HG03280 (cell line): ENCODE measurements at regions not wholly inside any gene's neighbourhood (a gene's known extent, or its start where the extent isn't known, plus 50 kb on each side); places are given as distances from the start of the nearest gene placed in this dataset.
"Not testable (repeated sequence)": the region's sequence is repeated elsewhere in the genome, so short reads cannot be mapped to it uniquely, and the experiment has no call there.

Experiments
- ATAC-seq: cut with Tn5 transposase; IDR thresholded peaks from one replicate; pipeline ENCODE4 v1.9.1; 2021; ENCODE audit warnings: mild to moderate bottlenecking, moderate library complexity; ENCODE audit not compliant: unreplicated experiment

DNA sequence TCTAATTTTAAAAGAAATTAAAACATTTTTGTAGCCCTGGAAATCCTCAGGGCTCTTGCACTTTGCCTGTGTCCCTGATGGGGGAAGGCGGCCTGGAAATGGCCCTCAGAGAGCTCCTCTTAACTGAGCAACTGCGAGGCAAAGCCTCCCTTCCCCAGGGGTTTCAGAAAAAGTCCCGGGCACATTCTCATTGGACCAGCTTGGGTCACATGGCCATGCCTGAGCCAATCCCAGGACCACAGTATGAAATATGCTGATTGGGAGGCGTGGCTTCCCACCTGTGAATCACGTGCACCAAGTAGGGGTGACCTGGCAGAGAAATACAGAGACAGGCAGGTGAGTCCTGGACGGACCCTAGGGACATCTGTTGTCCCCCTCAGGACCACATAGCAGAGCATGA lies 90.4 kb upstream of the SFSWAP start:
- ATAC-seq = no peak

GRCh38 chr12:131620946-131621681 lies 89.8 kb upstream of the SFSWAP start:
- no peak for ATAC-seq

DNA sequence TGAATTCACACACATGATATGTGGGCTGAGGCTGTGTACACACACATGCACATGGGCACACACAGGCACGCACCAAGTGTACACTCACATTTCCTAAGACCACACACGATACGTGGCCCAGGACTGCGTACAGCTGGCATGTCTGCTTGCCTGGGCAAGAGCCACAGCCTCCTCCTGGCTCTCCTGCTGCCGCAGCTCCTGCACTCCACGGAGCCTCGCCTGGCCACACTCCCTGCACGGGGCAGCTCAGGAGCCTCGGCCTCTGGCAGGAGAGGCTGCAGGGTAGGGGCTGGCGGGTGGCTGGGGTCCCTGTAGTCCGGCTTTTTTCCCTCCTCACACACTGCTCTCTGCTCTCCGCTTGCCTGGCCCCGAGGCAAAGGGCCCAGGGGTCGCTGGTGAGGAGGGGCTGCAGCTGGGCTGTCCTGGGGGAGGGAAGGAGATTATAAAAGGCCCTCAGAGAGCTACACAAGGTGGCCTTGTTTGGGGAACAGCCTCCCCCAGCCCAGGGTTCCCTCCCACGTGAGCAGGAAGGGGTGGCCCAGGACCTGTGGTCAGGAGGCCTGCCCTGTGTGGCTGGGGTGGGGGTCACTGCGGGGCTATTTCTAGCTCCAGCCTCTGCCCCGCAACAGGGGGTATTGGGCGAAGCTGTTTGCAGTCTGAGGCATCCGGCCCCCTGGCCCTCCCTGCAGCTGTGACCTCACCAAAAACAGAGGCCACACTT lies 89.0 kb upstream of the SFSWAP start:
- no peak for ATAC-seq

DNA sequence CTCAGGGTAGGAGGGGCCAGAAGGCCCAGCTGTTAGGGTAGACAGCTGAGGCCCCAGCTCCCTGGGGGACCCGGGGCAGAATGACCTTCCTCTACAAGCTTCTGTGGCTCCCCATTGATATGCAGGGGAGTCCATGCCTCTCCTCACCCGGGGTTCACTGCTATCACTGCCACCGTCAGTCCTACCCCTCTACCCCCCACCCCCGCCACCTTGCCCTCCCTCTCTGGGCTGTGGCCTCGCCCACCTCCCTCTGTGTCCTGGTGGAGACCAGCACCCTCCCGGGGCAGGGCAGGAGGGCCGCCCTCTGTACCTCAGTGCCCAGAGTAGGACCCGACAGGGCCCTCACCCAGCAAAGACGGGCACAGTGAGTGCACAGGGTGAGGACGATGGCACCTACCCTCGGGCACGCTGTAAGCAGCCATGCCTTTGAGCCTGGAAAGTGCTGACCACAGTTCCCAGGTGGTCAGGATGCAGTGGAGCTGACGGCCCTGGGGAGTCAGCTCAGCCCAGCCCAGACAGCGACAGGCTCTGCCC lies 88.4 kb upstream of the SFSWAP start:
- ATAC-seq = no peak

DNA sequence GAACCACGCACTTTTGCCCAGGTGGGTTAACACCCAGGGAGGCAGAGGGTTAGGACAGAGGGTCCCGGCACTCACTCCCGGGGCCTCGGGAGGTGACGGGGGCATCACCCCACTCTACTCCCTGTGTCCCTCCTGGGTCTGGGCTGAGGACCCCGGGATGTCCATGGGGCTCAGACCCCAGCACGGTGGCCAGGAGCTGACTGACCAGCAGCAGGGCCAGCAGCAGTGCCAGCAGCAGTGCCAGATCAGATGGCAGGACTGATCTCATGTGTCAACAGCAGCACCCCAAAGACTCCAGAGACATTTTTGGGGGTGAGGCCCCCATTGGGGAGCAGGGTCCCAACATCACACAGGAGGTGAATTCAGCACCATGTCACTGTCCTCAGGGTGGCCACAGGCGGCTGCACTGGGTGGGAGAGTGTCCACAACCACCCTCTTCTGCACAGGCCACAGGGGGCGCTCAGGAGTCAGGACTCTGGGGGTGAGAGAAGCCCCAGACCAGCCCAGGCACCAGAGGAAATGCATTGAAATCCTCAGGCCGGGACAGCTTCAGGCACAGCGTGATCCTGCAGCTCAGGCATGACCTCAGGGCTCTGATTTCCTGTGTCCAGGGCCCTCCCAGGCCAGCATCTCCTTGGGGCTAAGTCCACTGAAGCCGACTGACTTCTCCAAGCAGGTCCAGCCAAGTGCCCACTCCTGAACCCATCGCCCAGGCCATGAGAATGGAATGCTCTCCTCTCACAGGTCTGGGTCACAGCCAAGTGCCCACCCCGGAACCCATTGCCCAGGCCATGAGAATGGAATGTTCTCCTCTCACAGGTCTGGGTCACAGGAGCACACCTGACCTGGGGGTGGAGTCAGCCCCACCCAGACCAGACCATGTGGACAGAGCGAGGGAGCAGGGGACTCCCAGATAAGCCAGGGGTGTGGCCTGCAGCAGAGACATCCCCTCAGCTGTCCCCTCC lies 87.2 kb upstream of the SFSWAP start:
- not testable (repeated sequence) for ATAC-seq

GRCh38 chr12:131624369-131624739 lies 86.5 kb upstream of the SFSWAP start:
- ATAC-seq = not testable (repeated sequence)

- not testable (repeated sequence) for ATAC-seq
Measured at GRCh38 chr12:131624756-131625501, 86.0 kb upstream of the SFSWAP start.

DNA sequence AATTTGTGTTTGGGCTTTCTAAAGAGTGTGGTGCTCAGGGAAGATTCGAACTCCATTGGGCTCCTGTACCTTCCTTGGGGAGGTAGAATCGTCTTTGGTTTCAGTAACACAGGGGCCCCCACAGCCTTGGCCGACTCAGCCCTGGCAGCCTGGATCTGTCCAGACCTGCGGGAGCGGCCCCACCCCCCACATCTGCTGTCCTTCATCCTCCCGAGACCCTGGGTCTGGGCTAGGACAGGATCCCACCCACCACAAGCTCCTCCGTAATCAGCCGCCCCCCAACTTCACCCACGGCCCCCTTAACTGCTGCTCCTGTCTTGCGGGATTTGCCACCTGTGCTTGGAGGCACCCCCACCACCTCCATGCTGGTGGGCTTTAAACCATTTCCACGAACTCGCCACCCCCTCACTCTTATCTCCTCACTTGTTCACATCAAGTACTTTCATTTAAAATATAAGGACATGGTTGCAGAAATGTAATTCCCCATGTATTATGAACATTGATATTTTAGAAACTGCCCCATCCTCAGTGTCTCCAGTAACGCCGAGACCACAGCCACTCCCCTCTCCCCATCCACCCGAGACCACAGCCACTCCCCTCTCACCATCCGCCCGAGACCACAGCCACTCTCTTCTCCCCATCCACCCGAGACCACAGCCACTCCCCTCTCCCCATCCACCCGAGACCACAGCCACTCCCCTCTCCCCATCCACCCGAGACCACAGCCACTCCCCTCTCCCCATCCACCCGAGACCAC lies 84.7 kb upstream of the SFSWAP start:
- not testable (repeated sequence) for ATAC-seq

DNA sequence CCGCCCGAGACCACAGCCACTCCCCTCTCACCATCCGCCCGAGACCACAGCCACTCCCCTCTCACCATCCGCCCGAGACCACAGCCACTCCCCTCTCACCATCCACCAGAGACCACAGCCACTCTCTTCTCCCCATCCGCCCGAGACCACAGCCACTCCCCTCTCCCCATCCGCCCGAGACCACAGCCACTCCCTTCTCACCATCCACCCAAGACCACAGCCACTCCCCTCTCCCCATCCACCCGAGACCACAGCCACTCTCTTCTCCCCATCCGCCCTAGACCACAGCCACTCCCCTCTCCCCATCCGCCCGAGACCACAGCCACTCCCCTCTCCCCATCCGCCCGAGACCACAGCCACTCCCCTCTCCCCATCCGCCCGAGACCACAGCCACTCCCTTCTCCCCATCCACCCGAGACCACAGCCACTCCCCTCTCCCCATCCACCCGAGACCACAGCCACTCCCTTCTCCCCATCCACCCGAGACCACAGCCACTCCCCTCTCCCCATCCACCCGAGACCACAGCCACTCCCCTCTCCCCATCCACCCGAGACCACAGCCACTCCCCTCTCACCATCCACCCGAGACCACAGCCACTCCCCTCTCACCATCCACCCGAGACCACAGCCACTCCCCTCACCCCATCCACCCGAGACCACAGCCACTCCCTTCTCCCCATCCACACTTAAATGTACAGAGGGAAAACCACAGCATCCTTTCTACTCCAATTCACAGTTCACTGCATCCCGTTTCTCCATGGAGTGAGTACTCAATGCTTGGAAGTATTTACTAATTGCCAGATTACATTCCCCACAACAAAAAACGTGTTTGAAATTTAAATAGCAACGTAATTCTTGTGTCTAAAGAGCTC lies 83.5 kb upstream of the SFSWAP start:
- not testable (repeated sequence) for ATAC-seq

DNA sequence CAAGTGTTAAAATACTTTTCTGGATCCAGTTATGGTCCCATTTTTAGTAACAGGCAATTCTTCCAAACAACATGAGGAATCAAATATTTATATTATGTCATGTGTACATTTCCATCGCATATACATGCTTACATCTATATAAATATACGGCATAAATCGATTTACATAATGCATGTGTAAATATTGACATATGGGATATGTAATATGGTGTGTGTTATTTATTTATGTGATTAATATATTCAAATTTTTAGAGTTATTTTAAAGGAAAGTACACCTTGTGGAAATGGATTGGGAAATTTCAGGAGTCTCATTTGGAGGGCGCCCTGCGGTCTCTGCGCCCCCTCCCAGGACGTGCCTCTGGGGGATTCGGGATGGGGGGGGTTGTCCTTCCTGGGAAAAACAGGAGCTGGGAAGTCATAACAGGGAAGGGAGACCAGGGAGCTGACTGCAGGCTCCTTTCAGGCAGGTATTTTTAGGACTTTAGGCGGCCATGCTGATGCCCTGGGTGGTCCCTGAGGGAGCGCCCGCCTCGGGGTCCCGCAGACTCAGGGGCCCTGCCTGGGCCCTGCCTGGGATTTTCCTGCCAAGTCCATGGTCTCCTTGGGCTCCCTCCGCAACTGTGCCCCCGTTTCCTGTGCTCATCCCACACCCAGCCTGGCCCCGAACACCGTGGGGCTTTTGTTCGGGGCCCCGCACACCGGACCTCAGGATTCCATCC lies 82.7 kb upstream of the SFSWAP start:
- ATAC-seq = no peak

GRCh38 chr12:131628766-131629448 lies 82.0 kb upstream of the SFSWAP start:
- ATAC-seq = no peak

GRCh38 chr12:131631230-131631629 lies 79.7 kb upstream of the SFSWAP start:
- ATAC-seq = no peak

DNA sequence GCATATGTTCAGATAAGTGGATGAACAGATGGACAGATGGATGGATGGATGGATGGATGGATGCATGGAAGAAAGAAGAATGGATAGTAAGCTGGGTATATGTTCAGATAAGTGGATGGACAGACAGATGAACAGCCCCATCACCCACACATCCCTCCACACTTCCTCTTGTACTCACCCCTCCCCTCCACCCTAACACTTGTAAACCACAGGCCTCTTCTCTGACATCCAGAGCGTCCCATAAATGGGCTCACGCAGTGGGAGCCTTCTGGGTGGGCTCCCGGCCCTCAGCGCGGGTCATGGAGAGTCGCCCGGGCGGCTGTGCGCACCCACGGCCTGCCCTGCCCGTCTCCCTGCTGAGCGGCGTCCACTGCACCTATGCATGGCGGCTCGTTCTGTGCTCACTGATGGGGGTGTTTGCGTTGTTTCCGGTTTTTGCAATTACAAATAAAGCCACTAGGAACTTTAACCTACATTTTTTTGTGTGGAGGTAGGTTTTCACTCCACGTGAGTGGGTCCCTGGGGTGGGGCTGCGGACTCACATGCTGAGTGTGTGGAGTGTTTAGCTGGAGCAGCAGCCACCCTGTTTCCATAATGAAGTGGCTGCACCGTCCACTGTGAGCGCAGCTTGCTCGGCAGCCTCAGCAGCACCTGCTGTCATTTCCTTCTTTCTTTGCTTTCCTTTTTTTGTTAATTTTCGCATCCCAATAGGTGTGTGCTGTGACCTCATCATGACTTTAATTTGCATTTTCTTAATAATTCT lies 78.8 kb upstream of the SFSWAP start:
- ATAC-seq = not testable (repeated sequence)

- not testable (repeated sequence) for ATAC-seq
Measured at GRCh38 chr12:131632652-131633023, 78.3 kb upstream of the SFSWAP start.

GRCh38 chr12:131633610-131634009 lies 77.3 kb upstream of the SFSWAP start:
- ATAC-seq = not testable (repeated sequence)

GRCh38 chr12:131634037-131634436 lies 76.9 kb upstream of the SFSWAP start:
- no peak for ATAC-seq

DNA sequence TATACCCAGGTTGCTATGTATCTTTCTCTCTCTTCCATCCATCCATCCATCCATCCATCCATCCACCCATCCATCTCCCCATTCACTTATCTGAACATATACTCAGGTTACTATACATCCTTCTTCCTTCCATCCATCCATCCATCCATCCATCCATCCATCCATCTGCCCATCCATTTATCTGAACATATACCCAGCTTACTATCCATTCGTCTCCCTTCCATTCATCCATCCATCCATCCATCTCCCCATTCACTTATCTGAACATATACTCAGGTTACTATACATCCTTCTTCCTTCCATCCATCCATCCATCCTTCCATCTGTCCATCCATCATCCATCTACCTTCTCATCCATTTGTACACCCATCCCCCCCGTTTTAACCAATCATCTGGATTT lies 75.9 kb upstream of the SFSWAP start:
- not testable (repeated sequence) for ATAC-seq
